Islet precursor cell (in vitro differentiated cells): ENCODE measurements at regions not wholly inside any gene's neighbourhood (a gene's known extent, or its start where the extent isn't known, plus 50 kb on each side); places are given as distances from the start of the nearest gene placed in this dataset.
"Not testable (repeated sequence)": the region's sequence is repeated elsewhere in the genome, so short reads cannot be mapped to it uniquely, and the experiment has no call there.

Source experiments
- DNase-seq: peaks from one replicate; pipeline ENCODE4 v3.0.0-alpha.2; 2018

DNA sequence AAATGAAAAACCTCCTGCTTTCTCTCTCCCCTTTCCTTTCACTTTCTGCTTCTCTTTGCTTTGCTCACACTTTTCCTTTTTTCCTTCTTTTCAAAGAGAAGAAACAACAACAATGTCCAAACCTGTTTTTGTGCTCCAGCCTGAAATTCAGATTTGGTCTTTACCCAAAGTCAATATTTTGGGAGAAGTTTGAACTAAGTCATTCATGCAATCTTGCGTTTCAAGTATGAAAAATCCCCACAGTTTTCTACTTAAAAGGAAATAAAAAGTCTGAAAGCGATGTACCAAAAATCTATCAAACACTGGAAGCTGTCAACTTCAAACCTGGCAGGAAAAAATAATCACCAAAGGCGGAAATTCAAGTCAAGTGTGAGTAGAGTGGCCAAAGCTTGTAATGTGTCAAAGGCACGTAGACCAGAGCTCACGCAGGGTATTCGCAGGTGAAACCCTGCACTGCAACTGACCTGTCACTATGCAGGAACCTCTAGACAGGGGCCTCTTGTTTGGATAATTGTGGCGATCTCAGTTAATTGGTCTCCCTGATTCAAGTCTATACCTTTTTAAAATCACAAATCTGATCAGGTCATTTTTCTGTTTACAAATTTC lies 118.8 kb upstream of the GALNT15 start:
- no peak for DNase-seq

DNA sequence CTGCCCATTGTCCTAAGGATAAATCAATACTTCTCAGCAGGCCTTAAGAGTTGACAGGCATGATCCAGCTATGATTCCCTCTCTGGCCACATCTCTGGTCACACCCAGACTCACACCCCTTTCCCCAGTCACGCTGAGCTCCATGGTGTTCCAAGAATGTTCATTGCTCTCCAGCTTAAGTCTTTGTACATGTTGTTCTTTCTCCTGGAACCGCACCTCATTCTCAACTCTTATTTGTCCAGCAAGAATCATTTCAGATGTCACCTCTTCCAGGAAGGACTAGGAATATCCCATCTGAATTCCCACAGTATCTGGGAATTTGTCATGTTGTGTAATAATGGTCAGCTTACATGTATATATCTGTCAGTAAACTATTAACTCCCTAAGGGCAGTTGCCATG lies 118.3 kb upstream of the GALNT15 start:
- DNase-seq: no peak

DNA sequence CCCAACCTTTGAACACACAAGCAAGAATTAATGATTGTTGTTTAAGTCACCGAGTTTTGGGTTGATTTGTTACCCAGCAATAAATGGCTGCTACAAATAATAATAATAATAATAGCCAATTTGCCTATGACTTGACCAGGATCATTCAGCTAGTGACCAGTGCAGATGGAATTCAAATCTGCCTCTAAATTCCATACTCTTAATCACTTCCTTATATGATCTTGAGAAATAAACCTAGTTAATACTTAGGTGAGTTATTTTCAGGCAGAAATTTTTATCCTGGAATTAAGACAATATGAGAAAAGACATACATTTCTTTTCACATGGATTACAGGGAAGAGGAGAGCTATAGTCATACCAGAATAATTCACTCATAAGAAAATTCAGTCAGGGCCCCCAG lies 116.0 kb upstream of the GALNT15 start:
- DNase-seq: no peak

DNA sequence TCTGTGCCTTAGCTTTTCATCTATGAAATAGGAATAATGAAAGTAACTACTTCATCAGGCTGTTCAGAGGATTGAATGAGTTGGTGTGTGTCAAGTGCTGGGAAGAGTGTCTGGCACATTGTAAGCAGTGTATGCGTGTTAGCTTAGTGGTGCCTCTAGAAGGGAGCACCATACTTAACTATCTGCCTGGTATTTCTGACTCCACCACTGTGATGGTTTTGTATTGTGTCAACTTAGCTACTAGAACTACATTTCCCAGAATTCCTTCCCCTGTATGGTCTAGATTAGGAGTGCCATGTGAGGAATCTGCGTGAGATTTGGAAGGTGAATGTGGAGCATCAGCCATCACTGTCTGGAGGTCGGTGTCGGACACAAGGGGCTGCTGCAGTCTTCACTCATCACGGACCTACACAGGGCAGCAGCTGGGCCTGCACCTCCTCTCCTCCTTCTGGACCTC lies 115.4 kb upstream of the GALNT15 start:
- no peak for DNase-seq

DNA sequence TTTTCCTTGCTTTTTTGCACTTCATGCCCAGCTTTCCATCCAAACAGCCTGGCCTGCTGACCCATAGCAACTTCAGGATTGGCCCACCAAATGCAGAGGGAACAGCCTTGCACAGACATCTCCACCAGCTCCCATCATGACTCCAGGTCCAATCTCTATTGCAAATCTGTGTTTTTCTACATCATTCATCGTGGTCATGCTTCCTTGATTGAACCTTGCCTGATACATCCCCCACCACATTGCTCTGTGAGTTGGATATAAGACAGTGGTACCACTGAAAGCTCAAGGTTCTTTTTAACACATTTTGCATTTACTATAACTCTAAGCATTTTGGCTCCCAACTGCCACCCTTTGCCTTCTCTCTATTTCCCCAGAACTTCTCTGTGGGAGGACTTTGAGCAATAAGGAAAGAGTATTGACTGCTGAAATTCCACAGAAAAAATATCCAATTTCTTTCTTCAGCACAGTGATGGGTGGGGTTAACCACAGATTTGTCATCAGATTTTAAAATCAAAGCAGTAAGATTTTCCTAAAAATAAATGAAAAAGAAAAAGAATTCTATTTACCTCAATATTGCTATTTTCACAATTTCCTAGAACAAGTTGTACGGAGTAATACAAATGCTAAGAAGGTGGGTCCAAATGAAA lies 114.6 kb upstream of the GALNT15 start:
- no peak for DNase-seq

DNA sequence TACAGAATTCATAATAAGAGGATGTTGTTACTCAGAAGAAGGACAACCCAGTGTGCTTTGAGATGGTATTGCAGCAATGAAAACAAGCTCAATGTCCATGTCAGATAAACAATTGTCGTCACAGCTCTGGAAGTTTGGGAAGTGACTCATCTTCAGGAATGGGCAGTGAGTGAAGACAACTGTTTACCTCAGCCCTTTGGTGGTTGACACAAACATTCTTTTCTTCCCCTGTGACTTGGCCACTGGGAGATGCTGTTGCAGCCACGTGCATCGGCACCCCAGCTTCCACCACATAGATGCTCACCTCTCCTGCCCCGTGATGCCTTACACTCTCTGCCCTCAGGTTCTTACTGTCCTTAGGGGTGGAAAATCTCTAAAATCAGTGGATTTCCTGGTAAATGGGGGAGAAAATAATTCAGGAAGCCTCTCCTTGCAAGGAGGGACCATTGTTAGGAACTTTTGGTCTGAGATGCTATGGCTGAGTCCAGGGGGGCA lies 114.1 kb upstream of the GALNT15 start:
- peak; percentile 95 for DNase-seq

DNA sequence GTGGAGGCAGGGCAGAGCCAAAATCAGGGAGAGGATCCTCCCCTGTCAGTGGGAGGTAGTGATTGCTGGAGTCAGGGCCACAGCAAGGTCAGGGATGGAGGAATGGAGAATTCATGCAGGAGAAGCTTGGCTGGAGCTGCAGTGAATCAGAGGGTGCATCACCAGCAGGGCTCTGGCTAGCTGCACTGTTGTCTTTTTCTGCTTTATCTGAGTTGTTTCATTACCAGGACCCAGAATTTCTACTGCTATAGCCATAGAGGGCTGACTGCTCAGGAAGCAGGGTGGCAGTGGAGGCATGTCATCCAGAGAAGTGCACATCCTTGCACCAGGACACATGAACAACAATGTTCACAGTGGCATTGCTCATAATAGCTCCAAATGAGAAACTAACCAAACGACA lies 113.5 kb upstream of the GALNT15 start:
- peak; percentile 64 for DNase-seq

DNA sequence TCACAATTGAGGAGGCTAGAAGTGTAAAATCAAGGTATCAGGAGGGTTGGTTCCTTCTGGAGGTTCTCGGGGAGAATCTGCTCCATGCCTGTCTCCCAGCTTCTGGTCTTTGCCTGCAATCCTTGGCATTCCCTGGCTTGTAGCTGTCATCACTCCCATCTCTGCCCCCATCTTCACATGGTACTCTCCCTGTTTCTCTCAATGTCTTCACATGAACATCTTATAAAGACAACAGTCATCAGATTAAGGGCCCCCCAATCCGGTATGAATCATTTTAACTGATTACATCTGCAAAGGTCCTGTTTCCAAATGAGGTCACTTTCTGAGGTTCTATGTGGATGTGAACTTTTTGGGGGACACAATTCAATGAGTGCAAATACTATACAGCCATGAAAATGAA lies 113.0 kb upstream of the GALNT15 start:
- no peak for DNase-seq

DNA sequence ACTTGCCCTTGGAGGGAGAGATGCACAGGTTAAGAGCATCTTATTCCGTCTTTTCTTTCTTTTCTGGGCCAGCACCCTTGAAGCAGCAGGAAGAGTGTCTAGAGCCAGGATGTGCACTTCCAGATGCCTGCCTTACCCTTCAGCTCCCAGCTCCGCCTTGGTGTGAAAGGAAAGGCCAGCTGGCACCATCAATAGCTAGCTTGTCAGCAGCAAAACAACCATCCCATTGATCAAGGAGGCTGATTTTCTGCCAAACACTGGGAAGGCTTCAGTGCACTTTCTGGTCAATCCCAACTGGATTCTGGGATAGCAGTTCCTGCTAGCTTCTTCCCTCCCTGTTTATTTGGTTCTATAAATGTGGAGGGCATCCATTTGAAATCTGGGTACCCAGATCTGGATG lies 110.9 kb upstream of the GALNT15 start:
- DNase-seq: no peak

DNA sequence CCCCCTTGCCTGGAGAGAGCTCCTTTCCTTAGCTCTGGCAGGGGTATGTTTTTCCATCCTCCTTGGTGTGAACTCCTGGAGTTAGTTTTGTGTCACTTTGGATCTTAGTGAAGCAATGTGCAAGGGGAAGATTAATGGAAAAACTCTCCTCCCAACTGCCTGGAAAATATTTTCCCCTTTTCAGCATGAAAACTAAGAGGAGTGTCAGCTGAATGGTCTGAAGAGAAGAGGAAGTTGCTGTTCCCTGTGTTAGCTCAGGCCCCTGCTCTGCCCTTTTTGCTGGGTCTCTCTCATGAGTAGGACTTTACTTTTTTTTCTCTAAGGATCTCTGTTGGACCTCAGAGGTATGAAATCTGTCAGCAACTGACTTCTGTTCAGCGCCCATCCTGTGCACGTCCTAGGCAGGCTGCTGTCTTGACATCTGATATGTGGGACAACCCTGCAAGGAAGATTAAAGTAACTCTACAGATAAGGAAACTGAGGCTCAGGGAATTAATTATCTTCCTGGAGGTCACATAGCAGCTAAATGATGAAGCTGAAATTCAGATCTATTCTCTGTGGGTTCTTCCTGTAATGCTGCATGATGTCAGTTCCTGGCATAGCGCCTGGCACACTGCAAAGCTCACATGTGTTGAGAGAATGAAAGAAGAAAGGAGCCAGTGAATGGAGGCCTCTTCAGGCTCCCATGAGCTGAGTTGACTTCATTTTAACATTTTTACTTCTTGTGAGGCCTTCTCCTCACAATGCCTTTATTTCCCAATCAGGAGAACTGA lies 109.7 kb upstream of the GALNT15 start:
- no peak for DNase-seq

DNA sequence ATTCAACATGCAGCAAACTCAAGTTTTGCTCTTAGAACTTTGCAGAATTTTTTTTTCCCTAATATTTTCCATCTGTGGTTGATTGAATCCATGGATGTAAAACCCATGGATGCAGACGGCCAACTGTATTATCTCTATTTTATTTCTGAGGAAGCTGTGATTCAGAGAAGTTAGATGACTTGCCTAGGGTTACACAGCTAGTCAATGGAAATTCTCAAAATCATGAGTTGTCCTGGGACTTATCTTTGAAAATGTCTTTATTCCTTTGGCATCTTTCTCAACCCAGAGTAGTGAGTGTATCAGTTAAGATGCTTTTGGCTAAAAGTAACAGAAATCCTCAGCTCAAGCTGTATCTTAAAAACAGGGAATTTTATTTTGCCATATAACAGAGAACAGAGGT lies 107.9 kb upstream of the GALNT15 start:
- no peak for DNase-seq

DNA sequence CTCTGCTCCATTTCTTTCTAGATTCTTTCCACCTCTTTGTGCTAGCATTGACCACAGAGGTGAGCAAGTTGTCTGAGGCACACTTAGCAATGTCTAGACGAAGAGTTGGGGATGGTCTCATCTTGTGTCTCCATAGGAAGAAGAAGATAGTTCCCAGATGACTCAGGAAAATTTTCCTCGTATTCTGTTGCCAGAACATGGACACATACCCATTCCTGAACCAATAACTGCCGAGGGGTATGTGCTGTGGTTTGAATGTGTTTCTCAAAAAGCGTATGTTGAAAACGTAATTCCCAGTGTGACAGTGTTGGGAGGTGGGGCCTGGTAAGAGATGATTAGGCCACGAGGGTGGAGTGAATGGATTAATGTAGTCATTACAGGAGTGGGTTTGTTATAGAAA lies 107.5 kb upstream of the GALNT15 start:
- DNase-seq: peak; percentile 81

DNA sequence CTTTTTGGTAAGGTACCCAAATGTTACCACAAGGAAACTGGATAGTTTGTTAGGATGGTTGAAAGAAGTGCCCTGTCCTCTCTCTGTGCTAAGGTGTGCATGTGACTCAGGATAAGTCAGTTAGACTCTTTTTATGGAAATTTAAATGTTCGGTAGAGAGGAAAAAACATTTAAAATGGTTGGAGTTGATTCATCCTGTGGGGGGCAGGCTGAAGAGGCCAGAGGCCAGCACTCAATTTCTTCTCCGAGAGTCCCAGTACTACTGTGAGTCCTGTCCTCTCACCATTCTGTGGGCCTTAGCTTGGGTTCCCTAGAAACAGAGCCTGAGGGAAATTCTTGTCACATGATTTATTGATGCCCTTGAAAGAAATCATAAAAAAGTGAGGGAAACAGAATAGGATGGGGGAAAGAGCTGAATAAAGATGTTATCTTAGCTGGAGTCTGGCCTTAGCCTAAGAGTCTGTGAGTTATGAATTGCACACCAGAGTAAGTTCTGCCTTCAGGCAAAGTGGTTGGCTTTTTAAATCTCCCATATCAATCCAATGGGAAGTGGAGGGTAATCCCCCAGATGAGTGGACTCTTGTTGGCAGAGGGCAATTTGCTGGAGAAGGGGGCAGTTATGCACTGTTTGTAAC lies 106.5 kb upstream of the GALNT15 start:
- peak; percentile 60 for DNase-seq

DNA sequence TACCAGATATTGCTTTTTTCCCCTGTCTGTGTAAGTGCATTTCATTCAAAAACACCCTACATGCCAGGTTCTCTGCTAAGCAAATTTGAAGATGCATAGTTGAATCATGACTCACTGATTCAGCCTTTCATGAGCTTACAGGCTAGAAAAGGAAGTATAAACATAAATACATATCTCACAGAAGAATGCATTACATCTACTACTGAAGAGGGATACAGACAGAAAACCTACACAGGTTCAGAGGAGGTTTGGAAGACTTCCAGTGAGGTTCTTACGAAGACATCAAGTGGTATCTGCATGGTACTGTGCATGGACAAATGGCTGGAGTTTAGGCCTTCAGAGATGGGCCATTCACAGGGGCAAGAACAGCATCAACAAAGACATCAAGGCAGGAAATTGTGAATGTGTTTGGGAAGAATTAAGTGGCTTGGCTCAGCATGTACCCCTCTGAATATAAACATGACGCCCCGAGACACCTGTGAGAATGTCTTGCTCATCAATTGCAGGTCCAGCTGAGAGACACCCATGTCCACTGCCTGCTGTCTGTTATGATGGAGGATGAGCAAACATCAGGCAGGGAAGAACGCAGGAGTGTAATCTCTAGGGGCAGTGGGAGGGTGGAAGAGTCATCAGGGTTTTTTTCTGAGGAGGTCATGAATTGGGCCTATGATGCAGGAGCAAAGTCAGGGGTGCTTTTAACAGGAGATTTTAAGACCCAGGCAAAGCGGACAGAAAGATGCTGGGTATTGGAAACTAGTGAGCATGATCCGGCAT lies 105.1 kb upstream of the GALNT15 start:
- no peak for DNase-seq

DNA sequence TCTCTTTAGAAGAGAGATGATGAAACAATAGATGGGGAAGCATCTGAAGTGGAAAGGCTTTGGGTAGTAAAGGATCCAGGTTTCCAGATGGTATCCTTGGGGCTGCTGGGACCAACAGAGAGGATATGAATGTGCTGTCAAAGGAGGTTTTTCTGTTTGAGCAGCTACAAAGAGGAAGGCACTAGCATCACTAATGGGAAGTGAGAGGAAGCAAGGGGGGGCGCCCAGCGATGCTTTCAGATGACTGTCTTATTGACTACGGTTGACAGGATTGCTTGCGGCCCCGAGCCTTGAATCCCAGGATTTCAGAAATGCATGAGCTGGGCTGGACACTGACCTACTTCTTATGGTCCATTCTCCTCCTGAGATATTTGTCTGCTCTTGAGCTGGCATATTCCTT lies 103.8 kb upstream of the GALNT15 start:
- DNase-seq: no peak

DNA sequence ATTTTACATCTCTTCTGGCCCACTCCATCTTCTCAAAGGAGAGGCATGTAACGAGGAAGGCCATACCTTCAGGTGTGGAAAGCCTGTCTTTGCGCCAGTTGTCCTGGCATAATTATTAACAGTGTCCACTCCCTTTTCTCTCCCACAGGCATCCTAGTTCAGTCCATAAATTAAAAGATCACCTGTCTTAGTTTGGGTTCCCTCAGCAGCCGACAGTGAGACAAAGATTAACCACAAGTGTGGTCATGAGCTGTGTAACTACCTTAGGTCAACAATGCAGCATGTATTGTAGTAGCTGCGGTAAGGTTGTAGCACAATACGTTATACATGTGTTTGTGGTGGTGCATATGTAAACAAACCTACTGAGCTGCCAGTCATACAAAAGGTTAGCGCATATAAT lies 103.3 kb upstream of the GALNT15 start:
- no peak for DNase-seq

DNA sequence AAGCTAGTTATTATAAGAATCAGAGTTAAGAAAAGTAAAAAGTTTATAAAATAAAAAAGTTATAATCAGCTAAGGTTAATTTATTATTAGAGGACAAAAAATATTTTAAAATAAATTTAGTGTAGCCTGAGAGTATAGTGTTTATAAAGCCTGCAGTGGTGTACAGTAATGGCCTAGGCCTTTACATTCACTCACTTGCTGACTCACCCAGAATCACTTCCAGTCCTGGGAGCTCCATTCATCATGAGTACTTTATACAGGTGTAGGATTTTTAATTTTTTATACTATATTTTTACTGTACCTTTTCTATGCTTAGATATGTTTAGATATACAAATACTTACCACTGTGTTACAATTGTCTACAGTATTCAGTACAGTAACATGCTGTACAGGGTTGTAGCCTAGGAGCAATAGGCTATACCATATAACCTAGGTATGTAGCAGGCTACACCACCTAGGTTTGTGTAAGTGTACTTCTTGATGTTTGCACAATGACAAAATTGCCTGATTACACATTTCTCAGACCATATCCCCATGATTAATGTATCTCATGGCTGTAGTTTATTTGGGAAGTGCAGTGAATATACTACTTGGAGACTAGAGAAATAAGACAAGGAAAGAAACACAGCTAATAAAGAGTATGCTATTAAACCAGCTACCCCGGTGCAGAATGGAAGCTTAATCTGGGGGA lies 101.9 kb upstream of the GALNT15 start:
- DNase-seq: no peak

DNA sequence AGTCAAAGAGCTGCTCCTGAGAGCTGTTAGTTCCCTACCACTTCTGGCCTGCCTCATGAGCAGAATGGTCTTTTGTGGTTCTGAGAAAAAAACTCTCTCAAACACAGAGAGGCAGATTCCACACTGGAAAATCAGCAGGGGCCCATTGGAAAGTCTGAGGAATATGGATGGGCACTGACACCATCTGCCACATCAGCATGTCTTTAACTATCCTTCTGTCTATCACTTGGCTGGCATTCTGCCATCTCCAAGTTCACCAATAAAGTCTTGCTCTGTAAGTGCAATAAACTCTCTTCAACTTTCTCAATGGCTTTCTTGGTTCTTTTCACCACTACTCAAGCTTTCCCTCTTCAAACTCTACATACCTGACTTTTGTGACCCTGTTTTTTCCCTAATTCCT lies 101.3 kb upstream of the GALNT15 start:
- DNase-seq: no peak

DNA sequence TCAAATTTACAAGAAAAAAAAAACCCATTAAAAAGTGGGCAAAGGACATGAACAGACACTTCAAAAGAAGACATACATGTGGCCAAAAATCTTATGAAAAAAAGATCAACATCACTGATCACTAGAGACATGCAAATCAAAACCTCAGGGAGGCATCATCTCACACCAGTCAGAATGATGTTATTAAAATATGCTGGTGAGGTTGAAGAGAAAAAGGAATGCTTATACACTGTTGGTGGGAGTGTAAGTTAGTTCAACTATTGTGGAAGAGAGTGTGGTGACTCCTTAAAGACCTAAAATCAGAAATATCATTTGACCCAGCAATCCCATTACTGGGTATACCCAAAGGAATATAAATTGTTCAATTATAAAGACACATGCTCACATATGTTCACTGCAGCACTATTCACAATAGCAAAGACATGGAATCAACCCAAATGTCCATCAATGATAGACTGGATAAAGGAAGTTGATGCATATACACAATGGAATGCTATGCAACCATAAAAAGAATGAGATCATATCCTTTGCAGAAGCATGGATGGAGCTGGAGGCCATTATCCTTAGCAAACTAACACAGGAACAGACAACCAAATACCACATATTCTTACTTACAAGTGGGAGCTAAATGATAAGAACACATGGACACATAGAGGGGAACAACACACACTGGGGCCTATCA lies 100.3 kb upstream of the GALNT15 start:
- not testable (repeated sequence) for DNase-seq

DNA sequence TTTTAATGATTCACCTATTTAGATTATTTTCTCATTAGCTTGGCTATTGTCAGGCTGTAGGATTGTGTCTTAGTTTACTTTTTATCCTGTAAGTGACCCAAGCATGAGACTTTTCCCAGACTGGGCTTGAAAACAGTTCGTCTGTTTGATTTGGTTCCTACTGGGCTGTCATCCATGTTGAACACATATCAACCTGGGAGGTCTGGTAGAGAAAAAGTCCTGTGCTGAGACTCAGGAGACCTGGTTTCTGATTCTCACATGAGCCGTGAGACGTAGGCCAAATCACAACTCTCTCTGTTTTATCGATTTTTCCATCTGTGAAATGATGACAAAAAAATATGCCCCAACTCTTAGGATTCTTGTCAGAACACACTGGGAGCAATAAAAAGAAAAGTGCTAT lies 98.8 kb upstream of the GALNT15 start:
- no peak for DNase-seq

DNA sequence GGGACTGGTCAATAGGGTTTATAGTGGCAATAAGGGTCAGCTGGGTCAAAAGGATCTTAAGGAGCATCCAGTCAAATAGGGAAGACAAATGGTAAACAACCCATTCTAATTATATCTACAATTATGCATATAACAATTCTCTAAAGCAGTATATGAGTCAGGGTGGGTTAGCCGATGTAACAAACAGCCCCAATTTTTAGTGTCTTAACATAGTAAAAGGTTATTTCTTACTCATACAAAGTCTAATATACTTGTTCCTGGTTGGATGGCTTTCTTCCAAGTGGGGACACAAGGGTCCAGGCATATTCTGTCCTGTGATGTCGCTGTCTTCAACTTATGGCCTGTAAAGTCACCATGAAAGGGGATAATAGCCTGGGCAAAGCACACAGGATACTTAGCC lies 97.9 kb upstream of the GALNT15 start:
- no peak for DNase-seq

DNA sequence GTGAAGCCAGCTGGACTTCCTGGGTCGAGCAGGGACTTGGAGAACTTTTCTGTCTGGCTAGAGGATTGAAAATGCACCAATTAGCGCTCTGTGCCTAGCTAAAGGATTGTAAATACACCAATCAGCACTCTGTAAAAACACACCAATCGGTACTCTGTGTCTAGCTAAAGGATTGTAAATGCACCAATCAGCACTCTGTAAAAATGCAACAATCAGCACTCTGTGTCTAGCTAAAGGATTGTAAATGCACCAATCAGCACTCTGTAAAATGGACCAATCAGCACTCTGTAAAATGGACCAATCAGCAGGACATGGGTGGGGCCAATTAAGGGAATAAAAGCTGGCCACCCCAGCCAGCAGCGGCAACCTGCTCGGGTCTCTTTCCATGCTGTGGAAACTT lies 97.3 kb upstream of the GALNT15 start:
- not testable (repeated sequence) for DNase-seq
